ENCODE measurements at regions not wholly inside any gene's neighbourhood (a gene's known extent, or its start where the extent isn't known, plus 50 kb on each side); places are given as distances from the start of the nearest gene placed in this dataset.

DNA sequence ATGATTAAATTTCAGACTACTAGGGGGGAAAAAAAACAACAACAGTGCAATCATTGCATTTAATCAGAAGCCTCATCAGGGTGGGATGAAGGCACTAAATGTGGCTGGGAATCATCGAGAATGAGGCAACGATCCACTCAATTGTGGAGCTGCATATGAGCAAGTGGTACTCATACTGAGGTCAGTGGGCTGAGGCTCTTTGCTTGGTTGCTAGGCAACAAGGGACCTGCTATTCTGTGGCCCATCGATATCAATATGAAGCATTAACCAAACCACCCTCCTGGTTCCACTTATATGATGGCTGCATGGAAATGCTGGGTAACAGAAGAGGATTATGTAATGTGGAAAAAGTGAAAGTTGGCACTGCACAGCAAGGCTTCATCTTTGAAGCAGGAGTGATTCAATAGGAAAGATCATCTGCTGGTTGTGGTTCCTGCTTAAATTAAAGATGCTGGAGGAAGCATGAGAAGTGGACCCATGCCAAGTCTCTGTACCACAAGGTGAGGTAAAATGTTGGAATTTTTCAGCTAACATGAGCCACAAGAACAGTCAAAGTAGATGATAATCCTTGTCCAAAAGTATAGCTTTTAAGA is 159.8 kb upstream of the HMHB1 start:
- H3K4me3 ChIP-seq (ENCODE audit: control insufficient read depth in 2 of 3, extremely low read depth in 1 of 3, insufficient read depth in 2 of 3, low read depth in 1 of 3, low read length in 3 of 3), result no peak overlapping the region
- dilution Hi-C loops (cut with MboI; ENCODE audit: extremely low pct_ligation_motif_present, low sequenced_read_pairs), result no loop called here
- no peaks in the 10 kb centered on the region for H4K20me1 ChIP-seq (ENCODE audit: control insufficient read depth, extremely low read depth, insufficient read depth, low read length)
- TF ChIP-seq EZH2 (IDR thresholded peaks at IDR 0.05; ENCODE audit: low read length), result no peak
- TF ChIP-seq, protein P1, sequence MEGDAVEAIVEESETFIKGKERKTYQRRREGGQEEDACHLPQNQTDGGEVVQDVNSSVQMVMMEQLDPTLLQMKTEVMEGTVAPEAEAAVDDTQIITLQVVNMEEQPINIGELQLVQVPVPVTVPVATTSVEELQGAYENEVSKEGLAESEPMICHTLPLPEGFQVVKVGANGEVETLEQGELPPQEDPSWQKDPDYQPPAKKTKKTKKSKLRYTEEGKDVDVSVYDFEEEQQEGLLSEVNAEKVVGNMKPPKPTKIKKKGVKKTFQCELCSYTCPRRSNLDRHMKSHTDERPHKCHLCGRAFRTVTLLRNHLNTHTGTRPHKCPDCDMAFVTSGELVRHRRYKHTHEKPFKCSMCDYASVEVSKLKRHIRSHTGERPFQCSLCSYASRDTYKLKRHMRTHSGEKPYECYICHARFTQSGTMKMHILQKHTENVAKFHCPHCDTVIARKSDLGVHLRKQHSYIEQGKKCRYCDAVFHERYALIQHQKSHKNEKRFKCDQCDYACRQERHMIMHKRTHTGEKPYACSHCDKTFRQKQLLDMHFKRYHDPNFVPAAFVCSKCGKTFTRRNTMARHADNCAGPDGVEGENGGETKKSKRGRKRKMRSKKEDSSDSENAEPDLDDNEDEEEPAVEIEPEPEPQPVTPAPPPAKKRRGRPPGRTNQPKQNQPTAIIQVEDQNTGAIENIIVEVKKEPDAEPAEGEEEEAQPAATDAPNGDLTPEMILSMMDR (optimal IDR thresholded peaks at IDR 0.05 in 1 of 3, IDR thresholded peaks at IDR 0.05 in 1 of 3, conservative IDR thresholded peaks at IDR 0.05 in 1 of 3; ENCODE audit: extremely low read depth in 1 of 3, insufficient read depth in 2 of 3, low read length in 3 of 3), result no peak
- DNase-seq (ENCODE audit: low read depth, low spot score), result no peak
- H3K4me2 ChIP-seq (ENCODE audit: control insufficient read depth, extremely low read depth, insufficient read depth, low read depth, low read length), result no peak overlapping the region
- no peak overlapping the region for H3K27ac ChIP-seq (ENCODE audit: control insufficient read depth, insufficient read depth, low read length)
- no peaks in the 10 kb centered on the region for H3K79me2 ChIP-seq (ENCODE audit: control insufficient read depth, insufficient read depth, low read length)
- H3K36me3 ChIP-seq (ENCODE audit: control insufficient read depth in 2 of 2, extremely low read depth in 1 of 2, insufficient read depth in 2 of 2, low read length in 2 of 2), result no peaks in the 10 kb centered on the region
- peaks cover 3% of the 10 kb centered on the region for H3K4me1 ChIP-seq (ENCODE audit: control insufficient read depth, extremely low read depth, insufficient read depth, low read length)
- H3K27me3 ChIP-seq (ENCODE audit: control insufficient read depth, extremely low read depth, insufficient read depth, low read length), result no peaks in the 10 kb centered on the region
- no peak overlapping the region for H2AFZ ChIP-seq (ENCODE audit: control insufficient read depth, low read length)
- H3K9me3 ChIP-seq (ENCODE audit: control insufficient read depth, low read depth, low read length), result no peaks in the 10 kb centered on the region
- FAIRE-seq, result peak; percentile 58
- H3K9me1 ChIP-seq (ENCODE audit: control insufficient read depth, extremely low read depth, insufficient read depth, low read length), result no peaks in the 10 kb centered on the region
- no peak overlapping the region for H3K9ac ChIP-seq (ENCODE audit: control insufficient read depth, extremely low read depth, insufficient read depth, low read length)

- peaks cover 3% of the 10 kb centered on the region for H3K4me1 ChIP-seq (ENCODE audit: control insufficient read depth, extremely low read depth, insufficient read depth, low read length)
- no peaks in the 10 kb centered on the region for H3K9me1 ChIP-seq (ENCODE audit: control insufficient read depth, extremely low read depth, insufficient read depth, low read length)
- dilution Hi-C loops (cut with MboI; ENCODE audit: extremely low pct_ligation_motif_present, low sequenced_read_pairs), result no loop called here
- FAIRE-seq (no peak), DNase-seq (ENCODE audit: low read depth, low spot score) (no peak)
- no peaks in the 10 kb centered on the region for H3K36me3 ChIP-seq (ENCODE audit: control insufficient read depth in 2 of 2, extremely low read depth in 1 of 2, insufficient read depth in 2 of 2, low read length in 2 of 2)
- no peak overlapping the region for H3K27ac ChIP-seq (ENCODE audit: control insufficient read depth, insufficient read depth, low read length)
- no peaks in the 10 kb centered on the region for H4K20me1 ChIP-seq (ENCODE audit: control insufficient read depth, extremely low read depth, insufficient read depth, low read length)
- H3K9me3 ChIP-seq (ENCODE audit: control insufficient read depth, low read depth, low read length), result no peaks in the 10 kb centered on the region
- no peak overlapping the region for H3K9ac ChIP-seq (ENCODE audit: control insufficient read depth, extremely low read depth, insufficient read depth, low read length)
- H3K27me3 ChIP-seq (ENCODE audit: control insufficient read depth, extremely low read depth, insufficient read depth, low read length), result no peaks in the 10 kb centered on the region
- H3K4me2 ChIP-seq (ENCODE audit: control insufficient read depth, extremely low read depth, insufficient read depth, low read depth, low read length), result no peak overlapping the region
- H3K4me3 ChIP-seq (ENCODE audit: control insufficient read depth in 2 of 3, extremely low read depth in 1 of 3, insufficient read depth in 2 of 3, low read depth in 1 of 3, low read length in 3 of 3), result no peak overlapping the region
- H3K79me2 ChIP-seq (ENCODE audit: control insufficient read depth, insufficient read depth, low read length), result no peaks in the 10 kb centered on the region
- no peak overlapping the region for H2AFZ ChIP-seq (ENCODE audit: control insufficient read depth, low read length)
- TF ChIP-seq EZH2 (IDR thresholded peaks at IDR 0.05; ENCODE audit: low read length), result no peak
- TF ChIP-seq, protein P1 (optimal IDR thresholded peaks at IDR 0.05 in 1 of 3, IDR thresholded peaks at IDR 0.05 in 1 of 3, conservative IDR thresholded peaks at IDR 0.05 in 1 of 3; ENCODE audit: extremely low read depth in 1 of 3, insufficient read depth in 2 of 3, low read length in 3 of 3), result no peak
Observed at GRCh38 chr5:143649937-143650621, 161.9 kb upstream of the HMHB1 start.
